LNCAP (cell line): ENCODE measurements at regions not wholly inside any gene's neighbourhood (a gene's known extent, or its start where the extent isn't known, plus 50 kb on each side); places are given as distances from the start of the nearest gene placed in this dataset.

Source experiments
- CTCF ChIP-seq: fragments of 450-650 bp; IDR thresholded peaks from 2 replicates; pipeline ENCODE4 v1.5.1; 2017; ENCODE audit warnings: mild to moderate bottlenecking

GRCh38 chr3:25015599-25015998 lies 412.5 kb upstream of the RARB start:
- TF ChIP-seq CTCF: no peak

GRCh38 chr3:25018909-25019308 lies 409.2 kb upstream of the RARB start:
- TF ChIP-seq CTCF: no peak

GRCh38 chr3:25019506-25019905 lies 408.6 kb upstream of the RARB start:
- TF ChIP-seq CTCF: no peak

- TF ChIP-seq CTCF: peak; percentile 67
Measured at GRCh38 chr3:25021816-25022215, 406.2 kb upstream of the RARB start.

GRCh38 chr3:25023876-25024275 lies 404.2 kb upstream of the RARB start:
- TF ChIP-seq CTCF: no peak

- TF ChIP-seq CTCF: no peak
Measured at GRCh38 chr3:25025236-25025635, 402.8 kb upstream of the RARB start.

GRCh38 chr3:25027650-25028049 lies 400.4 kb upstream of the RARB start:
- TF ChIP-seq CTCF: no peak

DNA sequence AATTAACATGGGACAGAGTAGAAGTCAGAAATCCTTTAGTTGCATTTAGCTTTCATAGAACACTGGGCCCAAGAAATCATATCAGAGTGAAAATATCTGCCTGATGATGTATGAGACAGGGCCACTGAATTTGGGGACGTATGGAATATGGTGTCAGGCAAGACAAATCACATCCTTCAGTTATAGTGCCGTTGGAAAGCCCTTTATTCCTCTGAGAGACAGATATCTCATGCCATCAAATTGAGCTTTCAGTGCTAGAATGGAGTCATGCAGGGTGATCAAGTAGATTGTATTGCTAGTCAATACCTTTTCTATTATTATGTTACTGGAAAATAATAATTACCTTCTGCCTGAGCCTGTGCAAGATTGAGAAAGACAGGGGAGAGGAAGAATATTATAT lies 398.2 kb upstream of the RARB start:
- TF ChIP-seq CTCF: no peak
